ENCODE measurements at regions not wholly inside any gene's neighbourhood (a gene's known extent, or its start where the extent isn't known, plus 50 kb on each side); places are given as distances from the start of the nearest gene placed in this dataset.

DNA sequence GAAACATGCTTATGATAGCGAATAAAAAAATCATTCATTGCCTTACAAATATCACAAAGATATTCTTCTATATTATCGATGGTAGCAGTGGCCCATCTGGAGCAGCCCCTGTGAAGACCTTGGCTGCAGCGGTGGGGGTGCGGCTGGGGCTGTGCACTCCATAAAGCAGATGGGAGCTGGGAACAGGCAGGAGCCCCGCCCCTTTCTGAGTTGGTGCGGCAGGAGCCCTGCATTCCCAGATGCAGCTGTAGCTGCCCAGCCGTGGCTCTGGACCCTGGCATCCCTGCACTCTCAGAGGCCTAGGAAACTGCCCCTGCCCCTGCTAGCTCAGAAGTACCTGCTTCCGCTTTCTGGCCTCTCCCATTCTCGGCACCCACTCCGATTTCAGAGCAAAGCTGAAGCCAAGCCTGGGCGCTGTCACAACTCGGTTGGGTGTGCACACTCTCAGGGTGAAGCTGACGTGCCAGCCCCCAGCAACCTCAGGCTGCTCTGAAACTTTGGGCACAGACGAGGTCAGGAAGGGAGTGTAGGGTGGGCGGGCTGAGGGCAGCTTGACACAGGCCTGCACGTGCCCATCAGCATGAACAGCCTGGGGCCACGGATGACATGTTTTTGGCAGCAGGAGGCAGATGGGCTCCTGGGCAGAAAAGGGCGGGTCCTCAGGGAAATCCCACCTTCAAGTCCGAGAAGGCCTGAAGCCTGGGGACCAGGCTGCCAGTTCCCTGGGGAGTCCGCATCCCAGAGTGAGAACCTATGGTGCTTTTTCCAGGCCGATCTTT is 1440.8 kb upstream of the ACO1 start:
- 85 to 88% (median 86%) methylated on average over 19 to 21 of the region's 21 CpGs for WGBS, 4 donors
- ATAC-seq: no peak

DNA sequence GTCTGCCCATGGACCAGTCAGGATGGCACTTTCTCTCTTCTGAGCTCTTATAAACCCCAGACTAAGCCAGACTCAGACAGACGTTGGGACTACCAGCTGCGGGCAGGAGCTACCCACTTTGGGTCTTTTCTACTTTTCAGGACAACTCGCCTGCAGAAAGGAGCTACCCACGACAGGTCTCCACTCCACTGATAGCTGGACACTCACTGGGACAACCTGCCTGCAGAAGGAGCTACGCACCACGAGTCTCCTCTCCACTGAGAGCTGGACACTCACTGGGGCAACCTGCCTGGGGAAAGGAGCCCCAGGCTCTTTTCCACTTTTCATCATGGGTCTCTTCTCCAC is 1440.2 kb upstream of the ACO1 start:
- Histone ChIP-seq H3K4me3 (no peak overlapping the region), H3K36me3 (no peaks in the 10 kb centered on the region), H3K9me3 (peaks cover 0 to 32% (median 5%) of the 10 kb centered on the region in 12 donors), H3K4me1 (no peaks in the 10 kb centered on the region), H3K27me3 (no peaks in the 10 kb centered on the region), H3K27ac (no peak overlapping the region)
- ATAC-seq (no peak), DNase-seq (no peak)
- TF ChIP-seq POLR2A (IDR thresholded peaks at IDR 0.05): no peak
- TF ChIP-seq, protein P1, sequence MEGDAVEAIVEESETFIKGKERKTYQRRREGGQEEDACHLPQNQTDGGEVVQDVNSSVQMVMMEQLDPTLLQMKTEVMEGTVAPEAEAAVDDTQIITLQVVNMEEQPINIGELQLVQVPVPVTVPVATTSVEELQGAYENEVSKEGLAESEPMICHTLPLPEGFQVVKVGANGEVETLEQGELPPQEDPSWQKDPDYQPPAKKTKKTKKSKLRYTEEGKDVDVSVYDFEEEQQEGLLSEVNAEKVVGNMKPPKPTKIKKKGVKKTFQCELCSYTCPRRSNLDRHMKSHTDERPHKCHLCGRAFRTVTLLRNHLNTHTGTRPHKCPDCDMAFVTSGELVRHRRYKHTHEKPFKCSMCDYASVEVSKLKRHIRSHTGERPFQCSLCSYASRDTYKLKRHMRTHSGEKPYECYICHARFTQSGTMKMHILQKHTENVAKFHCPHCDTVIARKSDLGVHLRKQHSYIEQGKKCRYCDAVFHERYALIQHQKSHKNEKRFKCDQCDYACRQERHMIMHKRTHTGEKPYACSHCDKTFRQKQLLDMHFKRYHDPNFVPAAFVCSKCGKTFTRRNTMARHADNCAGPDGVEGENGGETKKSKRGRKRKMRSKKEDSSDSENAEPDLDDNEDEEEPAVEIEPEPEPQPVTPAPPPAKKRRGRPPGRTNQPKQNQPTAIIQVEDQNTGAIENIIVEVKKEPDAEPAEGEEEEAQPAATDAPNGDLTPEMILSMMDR (IDR thresholded peaks at IDR 0.05): no peak
- 85 to 92% (median 86%) methylated on average over 5 to 6 of the region's 6 CpGs for WGBS, 4 donors
- intact Hi-C loops (cut with DNase I): loop anchor here in 1 of 10 donors (10.0 kb wide), 1 partner anchor 59 kb away; no protein-coding TSS in a partner anchor

More for the DNA sequence above, 1440.8 kb upstream of the ACO1 start:
- no peak overlapping the region for H3K4me3 ChIP-seq
- intact Hi-C loops (cut with DNase I): loop anchor here in 1 of 10 donors (10.0 kb wide), 1 partner anchor 59 kb away; no protein-coding TSS in a partner anchor
- H3K27me3 ChIP-seq: no peaks in the 10 kb centered on the region
- H3K27ac ChIP-seq: no peak overlapping the region
- DNase-seq: peak in 1 of 5 donors; percentile 22
- no peaks in the 10 kb centered on the region for H3K4me1 ChIP-seq
- peaks cover 0 to 27% (median 5%) of the 10 kb centered on the region in 12 donors for H3K9me3 ChIP-seq
- no peak for TF ChIP-seq POLR2A (IDR thresholded peaks at IDR 0.05)
- TF ChIP-seq, protein P1 (IDR thresholded peaks at IDR 0.05): no peak
- H3K36me3 ChIP-seq: no peaks in the 10 kb centered on the region

DNA sequence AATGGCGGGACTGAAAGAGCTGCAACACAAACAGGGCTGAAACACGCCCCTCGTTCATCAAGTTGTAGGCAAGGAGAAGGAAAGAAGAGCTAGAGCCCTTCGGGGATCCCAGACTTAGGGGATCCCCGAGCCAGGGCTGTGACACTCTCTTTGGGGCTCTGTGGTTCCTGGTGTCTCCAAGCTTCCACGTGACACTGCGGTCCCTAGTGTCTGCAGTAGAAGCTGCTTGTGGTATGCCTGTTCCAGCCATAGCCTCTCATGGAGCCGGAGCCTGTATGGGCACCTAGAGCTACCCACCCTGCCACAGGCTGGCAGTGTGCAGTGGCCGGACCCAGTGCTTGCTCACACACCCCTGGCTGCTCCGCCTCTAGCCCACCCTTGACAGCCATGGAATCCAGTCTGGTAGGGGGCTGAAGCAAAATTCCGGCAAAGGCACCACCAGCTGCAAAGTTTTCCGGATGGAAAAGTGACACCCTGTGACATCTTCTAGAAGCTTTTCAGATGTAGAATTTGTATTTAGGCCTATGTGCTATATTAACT is 1439.6 kb upstream of the ACO1 start:
- peaks cover 0 to 34% (median 5%) of the 10 kb centered on the region in 12 donors for H3K9me3 ChIP-seq
- no peak overlapping the region for H3K4me3 ChIP-seq
- no peak overlapping the region for H3K27ac ChIP-seq
- H3K36me3 ChIP-seq: no peaks in the 10 kb centered on the region
- H3K4me1 ChIP-seq: no peaks in the 10 kb centered on the region
- intact Hi-C loops (cut with DNase I): loop anchor here in 1 of 10 donors (10.0 kb wide), 1 partner anchor 60 kb away; no protein-coding TSS in a partner anchor
- no peak for ATAC-seq
- H3K27me3 ChIP-seq: no peaks in the 10 kb centered on the region
- peak in 1 of 5 donors; percentile 49 for DNase-seq
- TF ChIP-seq POLR2A (IDR thresholded peaks at IDR 0.05): no peak
- TF ChIP-seq, protein P1 (IDR thresholded peaks at IDR 0.05): no peak
- WGBS, 4 donors: 85 to 87% (median 86%) methylated on average over 10 to 12 of the region's 12 CpGs

DNA sequence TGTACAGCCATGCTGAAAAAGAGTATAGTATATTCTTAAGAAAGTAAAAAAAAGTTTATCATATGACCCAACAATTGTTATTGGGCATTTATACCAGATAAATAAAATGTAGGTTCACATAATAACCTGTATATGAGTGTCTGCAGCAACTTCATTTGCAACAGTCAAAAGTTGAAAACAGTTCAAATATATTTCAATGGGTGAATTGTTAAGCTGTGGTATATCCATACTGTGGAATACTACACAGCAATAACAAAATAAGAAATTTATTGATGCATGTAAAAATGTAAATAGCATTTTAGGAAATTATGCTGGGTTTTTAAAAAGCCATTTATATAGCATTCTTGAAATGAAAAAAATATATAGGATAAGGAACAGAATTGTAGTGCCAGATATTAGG is 1420.1 kb upstream of the ACO1 start:
- H3K36me3 ChIP-seq: no peaks in the 10 kb centered on the region
- ATAC-seq (no peak), DNase-seq (no peak)
- no peak overlapping the region for H3K4me3 ChIP-seq
- intact Hi-C loops (cut with DNase I): no loop called here
- no peak overlapping the region for H3K27ac ChIP-seq
- no peaks in the 10 kb centered on the region for H3K27me3 ChIP-seq
- peaks cover 0 to 17% (median 0%) of the 10 kb centered on the region in 12 donors for H3K9me3 ChIP-seq
- TF ChIP-seq POLR2A (IDR thresholded peaks at IDR 0.05): no peak
- TF ChIP-seq, protein P1 (IDR thresholded peaks at IDR 0.05): no peak
- H3K4me1 ChIP-seq: no peaks in the 10 kb centered on the region
